ENCODE measurements at regions not wholly inside any gene's neighbourhood (a gene's known extent, or its start where the extent isn't known, plus 50 kb on each side); places are given as distances from the start of the nearest gene placed in this dataset.

DNA sequence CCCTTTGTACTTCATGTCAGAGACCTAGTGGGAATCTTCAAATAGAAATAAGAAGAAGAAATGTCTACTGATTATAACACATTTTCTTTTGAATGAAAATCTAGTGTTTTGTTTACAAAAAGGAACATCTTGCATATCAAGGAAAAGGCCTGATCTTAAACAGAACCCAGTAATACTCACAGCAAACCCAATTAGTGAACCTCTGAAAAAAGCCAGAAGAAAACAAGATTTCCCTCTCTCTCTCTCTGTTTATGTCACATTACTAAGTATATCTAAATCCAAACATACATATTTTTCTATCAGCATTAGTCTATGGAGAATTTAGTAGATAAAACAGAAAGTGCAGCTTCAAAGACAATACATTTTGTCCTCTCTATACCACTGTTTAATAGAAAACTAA, 457.9 kb downstream of the NR2F1-AS1 start:
- TF ChIP-seq CTCF (IDR thresholded peaks at IDR 0.05 in 4 of 5, conservative IDR thresholded peaks at IDR 0.05 in 1 of 5) (no peak), POLR2A (IDR thresholded peaks at IDR 0.05) (no peak)
